Activated CD8-positive, alpha-beta memory T cell treated with anti-CD3 and anti-CD28 coated beads, Interleukin-2, amount 50 U/mL, for 48 hours (primary cell): ENCODE measurements at regions not wholly inside any gene's neighbourhood (a gene's known extent, or its start where the extent isn't known, plus 50 kb on each side); places are given as distances from the start of the nearest gene placed in this dataset.

Experiments
- DNase-seq: peaks from one replicate; pipeline ENCODE4 v3.0.0-alpha.2; 2020

DNA sequence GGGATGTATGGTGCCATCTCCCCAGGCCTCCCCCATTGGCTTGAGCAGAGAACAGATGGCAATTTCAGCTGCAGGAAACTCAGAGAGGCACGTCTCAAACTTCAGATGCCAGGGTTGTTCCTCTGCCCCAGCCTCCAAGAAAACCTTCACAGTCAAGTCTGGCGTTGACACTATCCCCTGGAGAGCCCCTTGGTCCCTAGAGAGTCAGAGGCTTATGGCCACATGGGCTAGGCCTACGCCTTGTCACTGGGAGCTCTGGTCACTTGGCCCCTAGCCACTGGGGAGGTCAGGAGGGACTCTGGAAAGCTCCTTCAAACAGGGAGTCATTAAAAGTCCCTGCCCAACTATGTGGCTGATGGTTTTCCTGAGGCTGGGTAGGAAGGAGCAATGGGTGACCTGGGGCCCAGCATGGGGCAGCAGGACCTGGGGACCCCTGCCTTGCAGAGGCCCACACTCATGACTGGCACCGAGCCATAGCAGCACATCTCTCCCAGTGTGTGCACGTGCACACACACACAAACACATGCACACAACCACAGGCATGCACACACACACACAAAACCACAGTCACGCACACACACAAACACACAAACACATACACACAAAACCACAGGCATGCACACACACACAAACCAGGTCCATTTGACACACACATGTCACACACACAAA, 144.2 kb downstream of the GADD45G start:
- DNase-seq, result no peak

DNA sequence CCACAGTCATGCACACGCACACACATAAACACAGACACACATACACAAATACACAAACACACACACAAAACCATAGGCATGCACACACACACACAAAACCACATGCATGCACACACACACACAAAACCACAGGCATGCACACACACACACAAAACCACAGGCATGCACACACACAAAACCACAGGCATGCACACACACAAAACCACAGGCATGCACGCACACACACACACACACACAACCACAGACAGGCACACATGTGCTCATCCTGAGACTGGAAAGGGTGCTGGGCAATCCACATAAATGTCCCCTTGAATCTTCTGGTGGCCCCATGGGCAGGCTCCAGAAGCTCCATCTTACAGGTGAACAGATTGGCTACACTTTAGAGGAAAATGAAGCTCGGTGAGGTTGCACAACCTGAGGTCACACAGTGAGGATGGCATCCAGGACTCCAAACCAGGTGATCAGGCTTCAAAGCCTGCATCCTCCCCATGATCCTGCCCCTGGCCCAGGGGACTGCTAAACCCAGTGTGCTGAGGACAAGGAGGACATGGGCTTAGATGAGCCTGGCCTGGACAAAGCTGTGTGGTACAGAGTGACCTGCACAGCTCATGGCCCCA, 144.8 kb downstream of the GADD45G start:
- DNase-seq, result no peak

GRCh38 chr9:89750117-89750791, 145.4 kb downstream of the GADD45G start:
- DNase-seq, result no peak

- no peak for DNase-seq
These were observed 146.4 kb downstream of the GADD45G start for GRCh38 chr9:89751079-89751825.

DNA sequence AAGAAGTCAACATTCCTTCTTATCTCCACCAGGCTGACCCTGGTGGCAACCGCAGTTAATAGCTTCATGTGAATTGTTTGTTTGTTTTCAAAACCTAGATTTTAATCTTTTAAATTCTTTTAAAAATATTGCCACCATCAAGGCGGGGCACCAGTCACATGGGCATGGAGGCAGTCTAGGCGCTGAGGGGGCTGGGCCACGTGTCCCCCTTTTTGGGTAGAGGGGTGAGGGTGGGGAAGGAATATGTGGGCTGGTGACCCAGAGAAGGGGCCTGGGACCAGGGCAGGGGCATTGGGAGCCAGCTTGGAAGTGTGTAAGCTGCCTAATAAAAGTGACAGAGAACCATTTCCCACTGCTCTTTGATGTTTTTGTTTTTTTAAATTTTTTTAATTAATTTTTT, 147.3 kb downstream of the GADD45G start:
- DNase-seq, result no peak

GRCh38 chr9:89753472-89754055, 148.8 kb downstream of the GADD45G start:
- DNase-seq, result no peak

DNA sequence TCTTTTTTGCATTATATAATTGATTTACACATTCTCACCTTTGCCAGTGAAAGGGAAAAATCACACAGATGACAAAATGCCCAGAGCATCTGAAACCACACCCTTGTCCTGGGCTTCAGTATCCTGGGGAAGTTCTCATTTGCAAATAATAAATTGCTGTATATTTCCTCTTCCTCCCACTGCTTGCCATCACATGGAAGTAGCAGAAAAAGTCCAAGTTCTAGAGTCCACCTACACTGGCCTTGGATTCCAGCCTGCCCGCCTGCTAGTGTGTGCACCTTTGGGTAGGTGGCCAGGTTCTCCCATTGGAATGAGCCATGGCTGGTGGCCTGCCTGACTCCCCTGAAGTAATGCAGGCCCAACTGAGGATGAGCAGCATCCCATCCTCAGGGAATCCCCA, 149.4 kb downstream of the GADD45G start:
- no peak for DNase-seq

DNA sequence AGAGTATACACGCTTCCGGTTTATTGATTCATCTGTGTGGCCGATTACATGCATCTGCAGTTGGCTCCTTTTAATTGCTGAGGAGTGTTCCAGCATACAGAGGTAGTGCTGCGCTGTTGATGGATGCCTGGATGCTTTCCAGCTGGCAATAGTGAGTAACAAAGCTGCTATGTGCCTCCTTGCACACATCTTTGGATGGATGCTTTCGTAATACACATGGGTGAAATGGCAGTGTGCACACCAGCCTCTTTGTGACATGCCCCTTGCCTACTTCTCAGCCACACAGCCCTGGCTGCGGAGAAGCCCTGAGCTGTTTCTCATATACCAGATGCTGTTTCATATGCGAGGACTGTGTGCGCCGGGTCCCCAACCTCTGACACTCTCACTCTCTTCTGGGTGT, 151.0 kb downstream of the GADD45G start:
- DNase-seq, result no peak

GRCh38 chr9:89756891-89757537, 152.2 kb downstream of the GADD45G start:
- DNase-seq, result no peak

- DNase-seq, result no peak
These were observed 153.1 kb downstream of the GADD45G start for GRCh38 chr9:89757776-89758528.

- no peak for DNase-seq
These were observed 154.8 kb downstream of the GADD45G start for GRCh38 chr9:89759572-89759971.

GRCh38 chr9:89760123-89760522, 155.3 kb downstream of the GADD45G start:
- no peak for DNase-seq

- no peak for DNase-seq
These were observed 159.4 kb downstream of the GADD45G start for GRCh38 chr9:89764217-89764616.

DNA sequence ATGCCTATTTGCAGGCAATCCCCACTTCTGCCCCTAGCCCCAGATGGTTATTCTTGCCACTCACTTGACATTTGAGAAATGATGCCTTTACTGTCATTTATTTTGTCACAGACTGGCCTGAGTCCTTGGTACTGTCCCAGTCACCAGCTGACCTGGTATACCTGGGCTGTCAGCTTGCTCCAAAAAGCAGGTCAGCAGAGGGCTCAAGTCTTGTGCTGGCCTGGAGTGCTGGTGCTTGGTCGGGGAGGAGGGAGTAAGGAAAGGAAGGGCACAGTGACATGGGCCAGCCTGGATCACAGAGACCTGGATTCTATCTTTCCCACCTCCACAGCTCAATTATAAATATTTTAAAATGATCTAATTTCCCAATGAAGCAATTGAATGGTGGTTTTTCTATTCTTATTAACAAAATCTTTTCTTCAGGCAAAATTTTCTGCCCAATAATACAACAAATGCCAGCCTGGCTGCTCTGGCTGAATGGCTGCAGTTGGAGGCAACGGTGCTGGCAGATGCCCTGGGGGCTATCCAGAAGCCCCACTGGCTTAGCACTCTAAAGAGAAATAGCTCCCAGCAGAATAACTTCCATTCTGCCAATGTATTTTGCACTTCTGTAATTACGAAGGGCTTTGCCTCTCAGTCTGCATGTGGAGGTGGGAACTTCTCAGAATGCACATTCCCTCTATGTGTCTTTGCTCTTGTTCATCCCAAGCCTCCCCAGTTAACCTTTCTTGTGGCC, 160.6 kb downstream of the GADD45G start:
- no peak for DNase-seq

- DNase-seq, result no peak
These were observed 162.2 kb downstream of the GADD45G start for GRCh38 chr9:89766991-89767390.

- no peak for DNase-seq
These were observed 163.2 kb downstream of the GADD45G start for GRCh38 chr9:89768051-89768450.

- DNase-seq, result no peak
These were observed 163.8 kb downstream of the GADD45G start for GRCh38 chr9:89768650-89769071.

GRCh38 chr9:89770531-89771174, 165.8 kb downstream of the GADD45G start:
- DNase-seq, result no peak

DNA sequence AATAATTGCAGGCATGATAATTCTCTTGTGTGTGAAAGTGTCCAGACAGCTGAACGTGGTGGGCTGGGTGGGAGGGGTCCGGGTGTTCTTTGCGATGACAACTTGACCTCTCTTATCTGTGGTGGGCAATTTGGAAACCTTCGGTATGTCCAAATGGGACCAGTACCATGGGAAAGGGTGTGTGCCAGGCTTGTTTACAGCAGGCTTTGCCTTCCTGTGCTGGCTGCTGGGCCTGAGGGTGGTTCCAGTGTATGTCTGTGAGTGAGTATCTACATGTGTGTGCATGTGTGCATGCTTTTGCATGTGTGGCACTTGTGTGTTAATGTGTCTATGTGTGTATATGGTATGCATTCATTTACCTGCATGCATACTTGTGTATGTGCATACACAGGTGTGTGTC, 166.4 kb downstream of the GADD45G start:
- DNase-seq, result no peak

DNA sequence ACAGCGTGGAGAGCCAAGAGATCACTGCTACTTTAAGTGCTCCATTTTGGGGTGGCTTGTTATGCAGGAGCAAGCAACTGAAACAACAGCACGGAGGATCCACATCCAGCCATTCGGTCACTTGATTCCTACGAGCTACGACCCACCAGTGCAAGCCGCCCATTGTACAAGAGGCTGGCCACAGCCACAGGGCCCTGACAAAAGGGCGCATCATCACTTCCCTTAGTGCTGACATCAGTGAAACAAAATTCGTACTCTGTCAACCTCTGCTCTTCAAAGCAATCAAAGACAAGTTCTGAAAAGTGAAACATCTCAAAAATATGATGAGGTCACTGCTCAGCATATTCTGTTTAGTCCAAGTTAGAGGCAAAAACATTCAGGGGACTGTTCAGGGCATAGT, 168.4 kb downstream of the GADD45G start:
- DNase-seq, result no peak
